IgD-negative memory B cell (primary cell): ENCODE measurements at regions not wholly inside any gene's neighbourhood (a gene's known extent, or its start where the extent isn't known, plus 50 kb on each side); places are given as distances from the start of the nearest gene placed in this dataset.

Experiments used
- H3K27ac Mint-ChIP-seq, 3 donors: one replicate each; pipeline ENCODE4 v1.8.0; 2020 to 2022; ENCODE audit warnings: mild to moderate bottlenecking in 3 of 3, mixed read lengths in 3 of 3, moderate library complexity in 1 of 3
- H3K27me3 Mint-ChIP-seq: one replicate; pipeline ENCODE4 v1.8.0; 2021; ENCODE audit warnings: mixed read lengths
- H3K36me3 Mint-ChIP-seq: one replicate; pipeline ENCODE4 v1.8.0; 2020; ENCODE audit warnings: mild to moderate bottlenecking, mixed read lengths
- H3K4me1 Mint-ChIP-seq, 3 donors: one replicate each; pipeline ENCODE4 v1.8.0; 2020 to 2022; ENCODE audit warnings: mixed read lengths in 3 of 3, mild to moderate bottlenecking in 1 of 3
- H3K4me3 Mint-ChIP-seq, 4 donors: one replicate each; pipeline ENCODE4 v1.8.0; 2020 to 2022; ENCODE audit warnings: mild to moderate bottlenecking in 4 of 4, mixed read lengths in 4 of 4, moderate library complexity in 3 of 4
- H3K9me3 Mint-ChIP-seq, 3 donors: one replicate each; pipeline ENCODE4 v1.8.0; 2020 to 2021; ENCODE audit warnings: mixed read lengths in 3 of 3, mild to moderate bottlenecking in 1 of 3

- Mint-ChIP-seq H3K4me1 (peaks cover 0 to 3% (median 0%) of the 10 kb centered on the region in 3 donors), H3K27me3 (peaks cover 2% of the 10 kb centered on the region), H3K36me3 (peaks cover 2% of the 10 kb centered on the region), H3K9me3 (no peaks in the 10 kb centered on the region), H3K4me3 (no peak overlapping the region), H3K27ac (no peak overlapping the region)
Measured at GRCh38 chr2:128636802-128637147, 318.1 kb upstream of the HS6ST1 start.

GRCh38 chr2:128637481-128638155, 318.9 kb upstream of the HS6ST1 start:
- no peaks in the 10 kb centered on the region for H3K36me3 Mint-ChIP-seq
- H3K9me3 Mint-ChIP-seq = no peaks in the 10 kb centered on the region
- peaks cover 0 to 3% (median 0%) of the 10 kb centered on the region in 3 donors for H3K4me1 Mint-ChIP-seq
- H3K27ac Mint-ChIP-seq = no peak overlapping the region
- H3K4me3 Mint-ChIP-seq = no peak overlapping the region
- H3K27me3 Mint-ChIP-seq = peaks cover 2% of the 10 kb centered on the region

- Mint-ChIP-seq H3K36me3 (no peaks in the 10 kb centered on the region), H3K27me3 (peaks cover 6% of the 10 kb centered on the region), H3K9me3 (no peaks in the 10 kb centered on the region), H3K27ac (peak overlapping the region in 1 of 3 donors; percentile 50), H3K4me3 (no peak overlapping the region), H3K4me1 (peaks cover 0 to 3% (median 0%) of the 10 kb centered on the region in 3 donors)
Measured at GRCh38 chr2:128638341-128639119, 319.9 kb upstream of the HS6ST1 start.

GRCh38 chr2:128639120-128639477, 320.4 kb upstream of the HS6ST1 start:
- H3K4me1 Mint-ChIP-seq = peaks cover 0 to 3% (median 0%) of the 10 kb centered on the region in 3 donors
- no peak overlapping the region for H3K4me3 Mint-ChIP-seq
- peaks cover 6% of the 10 kb centered on the region for H3K27me3 Mint-ChIP-seq
- H3K27ac Mint-ChIP-seq = no peak overlapping the region
- H3K9me3 Mint-ChIP-seq = no peaks in the 10 kb centered on the region
- no peaks in the 10 kb centered on the region for H3K36me3 Mint-ChIP-seq

- H3K27me3 Mint-ChIP-seq = peaks cover 6% of the 10 kb centered on the region
- H3K4me3 Mint-ChIP-seq = no peak overlapping the region
- peaks cover 0 to 3% (median 0%) of the 10 kb centered on the region in 3 donors for H3K4me1 Mint-ChIP-seq
- no peak overlapping the region for H3K27ac Mint-ChIP-seq
- no peaks in the 10 kb centered on the region for H3K9me3 Mint-ChIP-seq
- no peaks in the 10 kb centered on the region for H3K36me3 Mint-ChIP-seq
Measured at GRCh38 chr2:128639693-128640092, 321.0 kb upstream of the HS6ST1 start.

GRCh38 chr2:128640166-128640844, 321.6 kb upstream of the HS6ST1 start:
- H3K9me3 Mint-ChIP-seq = no peaks in the 10 kb centered on the region
- no peak overlapping the region for H3K4me3 Mint-ChIP-seq
- H3K4me1 Mint-ChIP-seq = peaks cover 0 to 3% (median 0%) of the 10 kb centered on the region in 3 donors
- H3K27me3 Mint-ChIP-seq = peaks cover 4% of the 10 kb centered on the region
- no peak overlapping the region for H3K27ac Mint-ChIP-seq
- H3K36me3 Mint-ChIP-seq = no peaks in the 10 kb centered on the region

GRCh38 chr2:128640845-128641360, 322.2 kb upstream of the HS6ST1 start:
- Mint-ChIP-seq H3K27ac (no peak overlapping the region), H3K4me1 (peaks cover 0 to 3% (median 0%) of the 10 kb centered on the region in 3 donors), H3K36me3 (no peaks in the 10 kb centered on the region), H3K27me3 (peaks cover 4% of the 10 kb centered on the region), H3K4me3 (no peak overlapping the region), H3K9me3 (no peaks in the 10 kb centered on the region)

GRCh38 chr2:128641421-128642080, 322.9 kb upstream of the HS6ST1 start:
- Mint-ChIP-seq H3K27ac (no peak overlapping the region), H3K4me1 (peaks cover 0 to 3% (median 0%) of the 10 kb centered on the region in 3 donors), H3K9me3 (no peaks in the 10 kb centered on the region), H3K4me3 (no peak overlapping the region), H3K36me3 (no peaks in the 10 kb centered on the region), H3K27me3 (peaks cover 4% of the 10 kb centered on the region)

- Mint-ChIP-seq H3K27ac (no peak overlapping the region), H3K4me3 (no peak overlapping the region), H3K36me3 (no peaks in the 10 kb centered on the region), H3K27me3 (peaks cover 4% of the 10 kb centered on the region), H3K9me3 (no peaks in the 10 kb centered on the region), H3K4me1 (peaks cover 0 to 3% (median 0%) of the 10 kb centered on the region in 3 donors)
Measured at GRCh38 chr2:128642316-128642715, 323.6 kb upstream of the HS6ST1 start.

GRCh38 chr2:128642821-128643220, 324.2 kb upstream of the HS6ST1 start:
- H3K9me3 Mint-ChIP-seq = no peaks in the 10 kb centered on the region
- peaks cover 0 to 3% (median 0%) of the 10 kb centered on the region in 3 donors for H3K4me1 Mint-ChIP-seq
- no peak overlapping the region for H3K4me3 Mint-ChIP-seq
- H3K27ac Mint-ChIP-seq = no peak overlapping the region
- H3K36me3 Mint-ChIP-seq = no peaks in the 10 kb centered on the region
- peaks cover 4% of the 10 kb centered on the region for H3K27me3 Mint-ChIP-seq

GRCh38 chr2:128643221-128644065, 324.8 kb upstream of the HS6ST1 start:
- Mint-ChIP-seq H3K36me3 (no peaks in the 10 kb centered on the region), H3K27ac (no peak overlapping the region), H3K4me1 (peaks cover 0 to 3% (median 0%) of the 10 kb centered on the region in 3 donors), H3K27me3 (peaks cover 4% of the 10 kb centered on the region), H3K4me3 (no peak overlapping the region), H3K9me3 (peaks cover 0 to 1% (median 0%) of the 10 kb centered on the region in 3 donors)

GRCh38 chr2:128644156-128644555, 325.5 kb upstream of the HS6ST1 start:
- Mint-ChIP-seq H3K27me3 (peaks cover 4% of the 10 kb centered on the region), H3K27ac (no peak overlapping the region), H3K36me3 (no peaks in the 10 kb centered on the region), H3K9me3 (peaks cover 0 to 2% (median 0%) of the 10 kb centered on the region in 3 donors), H3K4me1 (peaks cover 0 to 2% (median 0%) of the 10 kb centered on the region in 3 donors), H3K4me3 (no peak overlapping the region)

- Mint-ChIP-seq H3K9me3 (peaks cover 0 to 2% (median 0%) of the 10 kb centered on the region in 3 donors), H3K27me3 (peaks cover 4% of the 10 kb centered on the region), H3K27ac (no peak overlapping the region), H3K4me1 (peaks cover 0 to 2% (median 0%) of the 10 kb centered on the region in 3 donors), H3K4me3 (no peak overlapping the region), H3K36me3 (no peaks in the 10 kb centered on the region)
Measured at GRCh38 chr2:128644718-128645256, 326.1 kb upstream of the HS6ST1 start.

- Mint-ChIP-seq H3K27ac (no peak overlapping the region), H3K27me3 (peaks cover 4% of the 10 kb centered on the region)
Measured at GRCh38 chr2:128645631-128646030, 327.0 kb upstream of the HS6ST1 start.

More at GRCh38 chr2:128645631-128646030, 327.0 kb upstream of the HS6ST1 start:
- H3K4me1 Mint-ChIP-seq = peaks cover 0 to 2% (median 0%) of the 10 kb centered on the region in 3 donors
- H3K36me3 Mint-ChIP-seq = no peaks in the 10 kb centered on the region
- H3K4me3 Mint-ChIP-seq = peak overlapping the region in 1 of 4 donors; percentile 28
- peaks cover 0 to 2% (median 0%) of the 10 kb centered on the region in 3 donors for H3K9me3 Mint-ChIP-seq
